HG03378 (cell line): ENCODE measurements at regions not wholly inside any gene's neighbourhood (a gene's known extent, or its start where the extent isn't known, plus 50 kb on each side); places are given as distances from the start of the nearest gene placed in this dataset.

Source experiments
- ATAC-seq: cut with Tn5 transposase; IDR thresholded peaks from one replicate; pipeline ENCODE4 v1.9.1; 2021; ENCODE audit warnings: mild to moderate bottlenecking, moderate library complexity; ENCODE audit not compliant: unreplicated experiment

GRCh38 chr5:159525117-159525516 is 194.8 kb upstream of the IL12B start:
- ATAC-seq = no peak

GRCh38 chr5:159527546-159528254 is 197.4 kb upstream of the IL12B start:
- no peak for ATAC-seq

GRCh38 chr5:159531554-159532105 is 201.3 kb upstream of the IL12B start:
- no peak for ATAC-seq

- no peak for ATAC-seq
Measured at GRCh38 chr5:159533197-159533596, 202.9 kb upstream of the IL12B start.

DNA sequence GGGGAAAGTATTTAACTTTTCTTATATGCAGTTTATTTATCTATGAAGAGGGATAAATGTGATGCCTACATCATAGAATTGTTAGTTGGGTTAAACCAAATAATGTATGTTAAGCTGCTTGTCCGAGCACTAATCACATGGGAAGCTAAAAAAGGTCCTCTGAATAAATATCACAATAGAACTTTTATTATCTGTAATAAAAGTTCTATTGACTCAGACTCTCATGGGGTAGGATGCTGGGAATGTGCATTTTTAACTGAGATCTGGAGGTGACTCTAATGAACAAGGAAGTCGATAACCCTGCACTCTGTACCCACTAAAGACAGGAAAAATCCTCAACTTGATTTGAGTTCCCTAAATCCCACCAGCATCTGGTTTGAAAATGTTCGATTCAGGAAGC is 205.9 kb upstream of the IL12B start:
- no peak for ATAC-seq

GRCh38 chr5:159536646-159537045 is 206.4 kb upstream of the IL12B start:
- ATAC-seq = no peak

GRCh38 chr5:159539678-159540077 is 209.4 kb upstream of the IL12B start:
- no peak for ATAC-seq

GRCh38 chr5:159543326-159543725 is 213.0 kb upstream of the IL12B start:
- no peak for ATAC-seq

- ATAC-seq = no peak
Measured at GRCh38 chr5:159545156-159545555, 214.9 kb upstream of the IL12B start.

DNA sequence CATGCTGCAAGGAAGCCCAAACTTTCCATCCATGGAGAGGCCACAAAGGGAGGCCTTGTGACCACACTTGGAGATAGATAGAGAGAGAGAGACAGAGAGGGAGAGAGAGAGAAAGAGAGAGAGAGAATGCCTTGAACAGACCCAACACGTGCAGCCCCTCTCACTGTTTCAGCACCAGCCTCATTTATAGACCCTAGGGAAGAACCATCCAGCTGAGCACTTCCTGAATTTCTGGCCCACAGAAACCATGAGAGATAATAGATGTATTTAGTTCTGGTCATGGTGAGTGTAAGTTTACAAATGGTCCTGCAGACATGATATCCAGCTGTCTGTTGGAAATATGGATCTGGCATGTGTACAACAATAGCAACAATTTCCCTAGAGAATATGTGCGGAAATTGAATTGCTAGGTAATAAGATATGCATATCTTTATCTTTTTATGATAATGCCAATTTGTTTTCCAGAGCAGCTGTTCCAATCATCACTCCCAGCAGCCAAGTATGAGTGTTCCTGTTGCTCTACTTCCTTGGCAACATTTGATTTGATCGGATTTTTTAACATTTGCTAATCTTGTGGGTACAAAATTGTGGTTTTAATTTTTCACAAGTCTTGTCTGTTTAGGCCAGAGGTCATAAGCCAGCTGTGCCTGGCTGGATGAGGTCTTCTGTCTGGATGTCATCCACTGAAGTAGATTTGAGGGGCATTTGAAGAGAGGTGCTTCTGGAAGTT is 217.3 kb upstream of the IL12B start:
- ATAC-seq = no peak

DNA sequence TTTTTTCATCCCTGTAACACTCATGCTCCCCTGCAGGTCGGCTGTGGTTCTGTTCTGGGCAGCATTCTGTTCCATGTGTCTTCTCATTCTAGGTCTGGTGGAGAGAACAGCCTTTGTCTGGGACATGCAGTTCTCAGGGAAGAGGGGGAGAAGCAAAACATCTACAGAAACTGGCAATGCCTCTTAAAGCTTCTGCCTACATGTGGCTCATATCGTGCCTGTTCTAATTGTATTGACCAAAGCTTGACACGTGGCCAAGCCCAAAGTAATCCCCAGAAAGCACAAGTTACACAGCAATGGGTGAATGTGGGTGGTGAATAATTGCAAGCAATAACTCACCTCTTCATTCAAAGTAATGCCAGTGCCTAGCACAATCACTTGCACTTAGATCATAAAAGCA is 218.2 kb upstream of the IL12B start:
- ATAC-seq = no peak

GRCh38 chr5:159549046-159549445 is 218.8 kb upstream of the IL12B start:
- ATAC-seq = no peak

DNA sequence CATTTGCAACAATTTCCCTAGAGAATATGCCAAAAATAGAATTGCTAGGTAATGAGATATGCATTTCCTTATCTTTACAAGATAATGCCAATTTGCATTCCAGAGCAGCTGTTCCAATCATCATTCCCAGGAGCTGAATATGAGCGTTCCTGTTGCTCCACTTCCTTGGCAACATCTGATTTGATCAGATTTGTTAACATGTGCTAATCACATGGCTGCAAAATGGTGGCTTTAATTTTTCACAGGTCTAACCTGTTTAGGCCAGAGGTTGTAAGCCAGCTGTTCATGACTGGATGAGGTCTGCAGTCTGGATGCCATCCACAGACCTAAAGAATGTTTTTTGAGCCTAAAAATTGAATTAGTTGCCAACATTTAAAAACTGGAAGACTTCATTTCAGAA is 220.7 kb upstream of the IL12B start:
- ATAC-seq = no peak

GRCh38 chr5:159552751-159553150 is 222.5 kb upstream of the IL12B start:
- ATAC-seq = no peak

- no peak for ATAC-seq
Measured at GRCh38 chr5:159553792-159554191, 223.5 kb upstream of the IL12B start.

GRCh38 chr5:159555084-159555483 is 224.8 kb upstream of the IL12B start:
- ATAC-seq = no peak

DNA sequence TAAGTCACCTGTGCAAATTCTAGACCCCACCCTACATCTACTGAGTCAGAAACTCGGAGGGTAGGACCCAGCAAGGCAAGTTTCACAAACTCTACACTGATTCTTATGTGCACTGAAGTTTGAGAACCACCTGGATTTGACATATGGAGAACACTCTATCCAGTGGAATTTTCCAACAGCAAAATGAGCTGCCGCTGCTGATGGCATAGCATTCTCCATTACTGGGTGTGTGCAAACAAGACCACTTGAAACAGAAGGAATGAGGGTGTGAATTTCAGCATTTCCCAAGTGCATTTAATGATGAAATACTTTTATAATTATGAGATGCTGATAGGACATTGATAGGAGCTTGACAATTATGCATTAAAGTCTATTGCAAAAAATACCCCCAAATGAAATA is 229.1 kb upstream of the IL12B start:
- ATAC-seq = no peak

DNA sequence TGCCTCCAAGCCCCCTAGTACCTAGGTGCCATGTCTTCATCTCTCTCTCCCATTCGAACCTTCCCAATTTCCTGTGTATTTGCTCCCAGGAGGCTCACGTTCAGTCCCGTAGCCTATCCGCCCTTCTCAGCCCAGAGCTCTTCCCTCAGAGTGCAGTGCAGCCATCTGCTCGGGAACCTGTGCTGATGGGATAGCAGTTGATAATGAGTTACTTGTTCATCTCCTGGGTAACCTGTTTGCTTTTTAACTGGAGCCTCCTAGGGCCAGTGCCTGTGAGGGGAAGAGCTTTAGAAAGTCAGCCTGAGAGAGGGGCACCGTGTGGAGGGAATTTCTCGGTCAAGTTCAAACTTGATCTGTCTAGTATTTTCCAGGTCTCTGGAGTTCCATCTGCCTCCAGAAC is 229.8 kb upstream of the IL12B start:
- ATAC-seq = no peak

DNA sequence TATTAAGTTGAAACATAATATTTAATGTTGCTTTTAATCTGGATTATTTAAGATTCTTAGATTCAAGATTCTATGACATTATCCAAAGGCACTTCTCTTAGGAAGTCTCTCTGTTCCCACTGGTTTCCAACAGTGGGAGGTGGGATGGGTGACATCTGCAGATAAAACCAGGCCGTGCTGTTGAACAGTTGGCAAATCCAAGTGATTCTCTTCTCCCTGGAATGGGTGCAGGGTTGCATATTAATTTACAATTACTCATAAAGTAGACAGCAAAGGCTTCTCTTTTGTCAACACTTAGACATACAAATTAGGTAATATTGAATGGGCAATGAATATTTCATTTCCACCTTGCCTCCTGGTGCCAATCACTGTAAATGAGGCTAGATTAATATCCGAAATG is 233.7 kb upstream of the IL12B start:
- no peak for ATAC-seq

DNA sequence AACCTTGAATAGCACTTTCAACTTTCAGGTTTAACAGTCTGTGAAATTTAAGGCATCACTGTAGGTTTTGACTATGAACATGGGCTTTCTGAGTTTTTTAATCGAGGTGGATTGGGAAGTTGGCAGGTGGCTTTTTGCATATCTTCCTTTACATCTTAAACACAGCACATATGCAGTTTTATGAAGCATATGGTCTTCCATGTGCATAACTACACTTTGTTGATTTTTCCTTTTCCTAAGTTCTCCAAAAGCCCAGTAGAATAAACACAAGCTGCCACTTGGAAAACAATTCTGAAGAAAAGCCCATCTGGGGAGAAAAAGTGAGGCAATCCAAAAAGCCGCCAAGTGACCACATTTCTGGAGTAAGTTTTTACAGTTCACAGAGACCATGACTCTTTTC is 236.5 kb upstream of the IL12B start:
- ATAC-seq = no peak

DNA sequence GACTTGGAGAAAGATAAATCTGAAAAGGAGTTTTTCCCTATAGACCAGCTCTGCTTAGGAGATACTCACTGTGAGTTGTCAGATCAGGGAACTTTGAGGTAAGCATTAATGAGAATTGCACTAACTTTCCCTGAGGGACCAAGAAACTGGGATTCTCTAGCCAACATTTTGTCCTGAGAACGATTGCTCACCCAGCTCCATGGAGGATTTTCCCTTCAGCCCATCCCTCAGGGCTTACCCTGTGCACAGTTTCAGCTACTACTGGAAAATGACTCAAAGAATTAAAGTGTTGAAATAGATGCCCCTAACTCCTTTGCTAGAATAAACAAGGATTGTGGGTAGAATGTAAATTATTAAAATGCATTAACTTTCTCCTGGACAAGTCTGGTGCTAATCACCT is 237.2 kb upstream of the IL12B start:
- ATAC-seq = no peak

- ATAC-seq = no peak
Measured at GRCh38 chr5:159571501-159572244, 241.4 kb upstream of the IL12B start.
